ENCODE measurements at regions not wholly inside any gene's neighbourhood (a gene's known extent, or its start where the extent isn't known, plus 50 kb on each side); places are given as distances from the start of the nearest gene placed in this dataset.

GRCh38 chr13:48595431-48596429 is 58.0 kb upstream of the CYSLTR2 start:
- Histone ChIP-seq H3K4me1 (ENCODE audit: control insufficient read depth in 1 of 2, insufficient read depth in 2 of 2, low read depth in 1 of 2, low read length in 1 of 2) (no peaks in the 10 kb centered on the region), H3K27me3 (ENCODE audit: insufficient read depth) (no peaks in the 10 kb centered on the region), H3K4me3 (ENCODE audit: low read depth in 2 of 2, low read length in 1 of 2) (no peak overlapping the region), H3K9me3 (no peaks in the 10 kb centered on the region), H3K4me2 (no peak overlapping the region), H3F3A (replicated peaks; ENCODE audit: insufficient read depth) (peaks cover 11% of the 10 kb centered on the region), H3K9me2 (no peaks in the 10 kb centered on the region), H4K20me1 (ENCODE audit: insufficient read depth) (no peaks in the 10 kb centered on the region), H3K27ac (ENCODE audit: low read depth in 2 of 2, low read length in 1 of 2) (no peak overlapping the region), H3K9ac (no peak overlapping the region), H3K79me2 (ENCODE audit: insufficient read depth) (no peaks in the 10 kb centered on the region), H3K36me3 (replicated peaks in 1 of 2; ENCODE audit: control insufficient read depth in 1 of 2, insufficient read depth in 2 of 2, low read length in 1 of 2) (no peaks in the 10 kb centered on the region), H2AFZ (ENCODE audit: low read depth) (no peak overlapping the region)
- DNase-seq = peak; percentile 48
- peak; percentile 91 for TF ChIP-seq RAD21 (IDR thresholded peaks at IDR 0.05; ENCODE audit: low read length)
- TF ChIP-seq SMC3 (IDR thresholded peaks at IDR 0.05; ENCODE audit: low read depth, low read length) = peak; percentile 97
- TF ChIP-seq CTCF (IDR thresholded peaks at IDR 0.05) = peak; percentile 80
- TF ChIP-seq GATA2 (CRISPR knock-in tag; IDR thresholded peaks at IDR 0.05) = no peak
- POLR2A ChIA-PET = no interaction called here
- CTCF ChIA-PET = interaction anchor here (0.6 to 9.8 kb wide), 14 partner anchors 11 to 690 kb away, joined by 3 to 102 read pairs (median 3); no protein-coding TSS in a partner anchor
- 63% methylated on average over 7 of the region's 7 CpGs for WGBS (ENCODE audit: low lambda C conversion rate)

- no peak for DNase-seq
- Histone ChIP-seq H3K4me1 (ENCODE audit: control insufficient read depth in 1 of 2, insufficient read depth in 2 of 2, low read depth in 1 of 2, low read length in 1 of 2) (peaks cover 0 to 4% of the 10 kb centered on the region in 2 experiments; a peak in 1 of 4 replicates), H3K4me2 (peak overlapping the region; percentile 69), H2AFZ (ENCODE audit: low read depth) (peak overlapping the region; percentile 80), H3K4me3 (ENCODE audit: low read depth in 2 of 2, low read length in 1 of 2) (no peak overlapping the region), H3K79me2 (ENCODE audit: insufficient read depth) (no peaks in the 10 kb centered on the region), H3K9me3 (peaks cover 3% of the 10 kb centered on the region; the same call in 1 of the 2 replicates), H3K27ac (ENCODE audit: low read depth in 2 of 2, low read length in 1 of 2) (peak overlapping the region; percentile 2 to 76; a peak in 3 of 4 replicates), H3K36me3 (replicated peaks in 1 of 2; ENCODE audit: control insufficient read depth in 1 of 2, insufficient read depth in 2 of 2, low read length in 1 of 2) (no peaks in the 10 kb centered on the region), H3K27me3 (ENCODE audit: insufficient read depth) (no peaks in the 10 kb centered on the region), H4K20me1 (ENCODE audit: insufficient read depth) (no peaks in the 10 kb centered on the region), H3K9me2 (no peaks in the 10 kb centered on the region), H3F3A (replicated peaks; ENCODE audit: insufficient read depth) (peaks cover 21% of the 10 kb centered on the region), H3K9ac (peak overlapping the region; percentile 10; the same call in 1 of the 2 replicates)
- CTCF ChIA-PET = interaction anchor here (0.8 to 9.8 kb wide), 5 partner anchors 21 to 475 kb away, joined by 3 to 102 read pairs (median 4); no protein-coding TSS in a partner anchor
- 11% methylated on average over 4 of the region's 5 CpGs for WGBS (ENCODE audit: low lambda C conversion rate)
- POLR2A ChIA-PET = no interaction called here
- TF ChIP-seq ELF1 (IDR thresholded peaks at IDR 0.05) = peak; percentile 66
- peak; percentile 37; the same call in 1 of the 2 replicates for TF ChIP-seq FOSL2 (IDR thresholded peaks at IDR 0.05; ENCODE audit: borderline replicate concordance, low read depth)
- TF ChIP-seq NRF1 (IDR thresholded peaks at IDR 0.05; ENCODE audit: low read depth, low read length) = no peak
- TF ChIP-seq JUND (IDR thresholded peaks at IDR 0.05) = peak; percentile 71
- no peak for TF ChIP-seq REST (IDR thresholded peaks at IDR 0.05; ENCODE audit: low read depth, low read length)
- TF ChIP-seq GATA2 (CRISPR knock-in tag; IDR thresholded peaks at IDR 0.05) = no peak
- TF ChIP-seq USF2 (IDR thresholded peaks at IDR 0.05; ENCODE audit: borderline replicate concordance, low read depth, low read length) = no peak
- no peak for TF ChIP-seq TAF1 (IDR thresholded peaks at IDR 0.05; ENCODE audit: borderline replicate concordance, low read depth, low read length)
- TF ChIP-seq FOXM1 (IDR thresholded peaks at IDR 0.05; ENCODE audit: low read depth) = no peak
- TF ChIP-seq RAD21 (IDR thresholded peaks at IDR 0.05; ENCODE audit: low read length) = no peak
- no peak for TF ChIP-seq YY1 (IDR thresholded peaks at IDR 0.05; ENCODE audit: low read depth)
- no peak for TF ChIP-seq FOXJ3 (CRISPR knock-in tag; IDR thresholded peaks at IDR 0.05)
- TF ChIP-seq SIN3A (IDR thresholded peaks at IDR 0.05; ENCODE audit: borderline replicate concordance, low read depth, low read length) = no peak
- TF ChIP-seq CHD2 (IDR thresholded peaks at IDR 0.05; ENCODE audit: low read length, partially characterized antibody) = no peak
- no peak for TF ChIP-seq MEF2A (IDR thresholded peaks at IDR 0.05; ENCODE audit: borderline replicate concordance, low read depth)
- no peak for TF ChIP-seq GABPA (IDR thresholded peaks at IDR 0.05; ENCODE audit: low read depth)
Observed at GRCh38 chr13:48600374-48601364, 53.1 kb upstream of the CYSLTR2 start.
